HepG2 (cell line): ENCODE measurements at regions not wholly inside any gene's neighbourhood (a gene's known extent, or its start where the extent isn't known, plus 50 kb on each side); places are given as distances from the start of the nearest gene placed in this dataset.

Source experiments
- ATAC-seq: fragments of 200-7000 bp; cut with Tn5 transposase; 3 replicates; pipeline ENCODE4 v1.9.1; 2020; ENCODE audit warnings: mild to moderate bottlenecking, moderate library complexity
- BruUV-seq: library from RNA; stranded (reverse); fragments of 400-500 nt; replicated peaks from 2 replicates; lab custom pipeline; 2021; lab: Mats Ljungman, UMichigan
- CTCF ChIA-PET: fragments of 300-600 bp; formaldehyde crosslinking; extraction: SDS; loops from one replicate; lab custom pipeline; 2021; ENCODE audit warnings: low total read pairs, inconsistent platforms, low intra/inter-chr PET ratio; lab: Yijun Ruan, JAX
- POLR2A ChIA-PET: fragments of 350-600 bp; sonication (Branson Sonifier 250); formaldehyde crosslinking; loops from one replicate; lab custom pipeline; 2020; ENCODE audit warnings: antibody characterized with exemption, inconsistent platforms; lab: Yijun Ruan, JAX
- DNase-seq: peaks from one replicate; pipeline ENCODE4 v3.0.0-alpha.2; 2015; ENCODE audit warnings: low spot score
- FAIRE-seq: peaks from 3 replicates; lab custom pipeline; 2011; peaks lifted over from hg19 to GRCh38; lab: Jason Lieb, UNC
- H2AFZ ChIP-seq: one replicate; pipeline ENCODE4 v1.6.1; 2011; ENCODE audit warnings: low read length, inconsistent platforms
- H3K27ac ChIP-seq: fragments of 300-600 bp; 3 replicates; pipeline ENCODE4 v1.8.0; 2011; ENCODE audit warnings: mixed run types, mild to moderate bottlenecking, mixed read lengths, low read length, inconsistent platforms; ENCODE audit not compliant: insufficient read depth; ENCODE audit errors: extremely low read length
- H3K27me3 ChIP-seq, 2 experiments: fragments of 200-600 bp in 1 of 2; 2 replicates in 1 of 2; 3 replicates in 1 of 2; pipeline versions ENCODE4 v1.6.0 to v1.8.0; 2011; ENCODE audit warnings: low read length in 2 of 2, mild to moderate bottlenecking in 2 of 2, moderate library complexity in 2 of 2, inconsistent platforms in 1 of 2; ENCODE audit not compliant: insufficient read depth in 2 of 2, control insufficient read depth in 1 of 2
- H3K36me3 ChIP-seq, 2 experiments: fragments of 200-600 bp in 1 of 2; replicated peaks in 1 of 2; 2 replicates in 1 of 2; 3 replicates in 1 of 2; pipeline versions ENCODE4 v1.5.1 to v1.8.0; 2011; ENCODE audit warnings: low read length in 2 of 2, inconsistent platforms in 1 of 2; ENCODE audit not compliant: insufficient read depth in 2 of 2, control insufficient read depth in 1 of 2
- H3K4me1 ChIP-seq: 2 replicates; pipeline ENCODE4 v1.5.1; 2012; ENCODE audit warnings: low read length, inconsistent platforms; ENCODE audit not compliant: insufficient read depth
- H3K4me2 ChIP-seq: 2 replicates; pipeline ENCODE4 v1.6.0; 2011; ENCODE audit warnings: low read depth, low read length, inconsistent platforms
- H3K4me3 ChIP-seq, 3 experiments: fragments of 200-600 bp in 1 of 3; sonication (generic), shearing (Covaris generic) in 1 of 3; replicated peaks in 1 of 3; 2 replicates each; pipeline ENCODE4 v1.5.1; 2011 to 2016; ENCODE audit warnings: low read length in 3 of 3, inconsistent platforms in 2 of 3, low read depth in 2 of 3, mild to moderate bottlenecking in 2 of 3, control low read depth in 1 of 3, mixed read lengths in 1 of 3; ENCODE audit not compliant: insufficient read depth in 1 of 3
- H3K79me2 ChIP-seq: one replicate; pipeline ENCODE4 v1.6.1; 2011; ENCODE audit warnings: low read length, inconsistent platforms; ENCODE audit not compliant: insufficient read depth
- H3K9ac ChIP-seq: 2 replicates; pipeline ENCODE4 v1.6.0; 2011; ENCODE audit warnings: mild to moderate bottlenecking, low read depth, low read length, inconsistent platforms; ENCODE audit not compliant: insufficient read depth
- H3K9me3 ChIP-seq: 2 replicates; pipeline ENCODE4 v1.5.1; 2012; ENCODE audit warnings: mild to moderate bottlenecking, low read length
- H4K20me1 ChIP-seq: 2 replicates; pipeline ENCODE4 v1.6.0; 2011; ENCODE audit warnings: inconsistent platforms, mild to moderate bottlenecking, low read length, moderate library complexity; ENCODE audit not compliant: insufficient read depth
- ARID3A ChIP-seq: IDR thresholded peaks from 2 replicates; pipeline ENCODE4 v1.6.1; 2012; ENCODE audit warnings: low read depth, low read length, improper control_type of control experiment
- CERS6 ChIP-seq: sonication (generic); formaldehyde crosslinking; IDR thresholded peaks from 2 replicates; pipeline ENCODE4 v1.5.0; 2020; ENCODE audit warnings: missing genetic modification reagents
- DDIT3 ChIP-seq: sonication (generic); formaldehyde crosslinking; IDR thresholded peaks from 2 replicates; pipeline ENCODE4 v1.4.0; 2020; ENCODE audit warnings: mild to moderate bottlenecking, missing genetic modification reagents
- EHMT2 ChIP-seq: fragments of 200-600 bp; sonication (generic); IDR thresholded peaks from 2 replicates; pipeline ENCODE4 v1.7.0; 2017; ENCODE audit warnings: antibody characterized with exemption, low read depth, low read length, borderline replicate concordance
- JARID2 ChIP-seq: sonication (generic); formaldehyde crosslinking; IDR thresholded peaks from 2 replicates; pipeline ENCODE4 v1.8.1; 2023; ENCODE audit warnings: missing genetic modification reagents, inconsistent platforms; ENCODE audit not compliant: insufficient replicate concordance
- MZF1 ChIP-seq: sonication (generic); formaldehyde crosslinking; IDR thresholded peaks from 2 replicates; pipeline ENCODE4 v1.8.1; 2023; ENCODE audit warnings: mild to moderate bottlenecking, missing genetic modification reagents, borderline replicate concordance
- SAFB2 ChIP-seq: sonication (generic); formaldehyde crosslinking; IDR thresholded peaks from 2 replicates; pipeline ENCODE4 v1.5.1; 2020; ENCODE audit warnings: missing genetic modification reagents, low read depth, mild to moderate bottlenecking, borderline replicate concordance
- SRSF4 ChIP-seq: fragments of 200-400 bp; formaldehyde crosslinking; IDR thresholded peaks from one replicate; pipeline ENCODE4 v1.6.1; 2018; ENCODE audit warnings: mild to moderate bottlenecking, low read depth, low read length, moderate library complexity; ENCODE audit not compliant: poor library complexity, severe bottlenecking
- ZNF20 ChIP-seq: sonication (generic); formaldehyde crosslinking; IDR thresholded peaks from 2 replicates; pipeline ENCODE4 v1.4.0; 2020; ENCODE audit warnings: mild to moderate bottlenecking, moderate library complexity, missing genetic modification reagents
- ZNF205 ChIP-seq: IDR thresholded peaks from 2 replicates; pipeline ENCODE4 v1.6.1; 2018; ENCODE audit warnings: missing biosample characterization, missing genetic modification reagents
- ZNF251 ChIP-seq: sonication (generic); formaldehyde crosslinking; IDR thresholded peaks from 2 replicates; pipeline ENCODE4 v1.9.0; 2021; ENCODE audit warnings: mild to moderate bottlenecking, missing genetic modification reagents
- ZNF549 ChIP-seq: sonication (generic); formaldehyde crosslinking; IDR thresholded peaks from 2 replicates; pipeline ENCODE4 v1.5.0; 2020; ENCODE audit warnings: missing genetic modification reagents
- ZNF564 ChIP-seq: sonication (generic); formaldehyde crosslinking; IDR thresholded peaks from 2 replicates; pipeline ENCODE4 v1.8.1; 2023; ENCODE audit warnings: mild to moderate bottlenecking, missing genetic modification reagents
- ZNF619 ChIP-seq: sonication (generic); formaldehyde crosslinking; IDR thresholded peaks from 2 replicates; pipeline ENCODE4 v1.4.0; 2020; ENCODE audit warnings: mild to moderate bottlenecking, missing genetic modification reagents
- ZNF740 ChIP-seq: sonication (generic); formaldehyde crosslinking; IDR thresholded peaks from 2 replicates; pipeline ENCODE4 v1.4.0; 2020; ENCODE audit warnings: missing genetic modification reagents
- ZZZ3 ChIP-seq: sonication (generic); formaldehyde crosslinking; IDR thresholded peaks from 2 replicates; pipeline ENCODE4 v1.4.0; 2020; ENCODE audit warnings: missing genetic modification reagents, mild to moderate bottlenecking, borderline replicate concordance
- WGBS: methylation state at CpG from one replicate; pipeline ENCODE4 v1.1.6; 2017; ENCODE audit warnings: low lambda C conversion rate; 5-methylcytosine and 5-hydroxymethylcytosine counted together
- in situ Hi-C: cut with HindIII; loops from 2 replicates; pipeline ENCODE4 v1.10.0; 2017; ENCODE audit warnings: low pct_unique_long_range_greater_than_20kb; ENCODE audit not compliant: extremely low pct_ligation_motif_present
- intact Hi-C: fragments of 100-400 bp; cut with micrococcal nuclease; formaldehyde crosslinking; loops from one replicate; pipeline ENCODE4 v1.10.0; 2022; ENCODE audit not compliant: unreplicated experiment
- TF ChIP-seq, protein P1 (sequence below): sonication (generic); formaldehyde crosslinking; IDR thresholded peaks from 2 replicates; pipeline ENCODE4 v1.8.1; 2023; ENCODE audit warnings: mild to moderate bottlenecking, moderate library complexity, missing genetic modification reagents
- TF ChIP-seq, protein P2 (sequence below): sonication (generic); formaldehyde crosslinking; IDR thresholded peaks from 2 replicates; pipeline ENCODE4 v1.4.0; 2020; ENCODE audit warnings: low read depth, mild to moderate bottlenecking, missing genetic modification reagents
- TF ChIP-seq, protein P3 (sequence below): sonication (generic); formaldehyde crosslinking; IDR thresholded peaks from 2 replicates; pipeline ENCODE4 v1.4.0; 2020; ENCODE audit warnings: low read depth, mild to moderate bottlenecking, missing genetic modification reagents

- Histone ChIP-seq H3K9me3 (no peaks in the 10 kb centered on the region), H3K4me2 (no peak overlapping the region), H3K79me2 (no peaks in the 10 kb centered on the region), H3K27me3 (peaks cover 2 to 31% of the 10 kb centered on the region in 2 experiments; a peak in 4 of 5 replicates), H3K4me1 (no peaks in the 10 kb centered on the region), H3K4me3 (no peak overlapping the region), H3K36me3 (no peaks in the 10 kb centered on the region), H4K20me1 (no peaks in the 10 kb centered on the region), H3K9ac (no peak overlapping the region), H2AFZ (no peak overlapping the region), H3K27ac (no peak overlapping the region)
- in situ Hi-C loops, result no loop called here
- intact Hi-C loops, result no loop called here
- POLR2A ChIA-PET, result no interaction called here
- CTCF ChIA-PET, result no interaction called here
- no peak for ATAC-seq
- DNase-seq, result no peak
- 47% methylated on average over 11 of the region's 11 CpGs for WGBS
- BruUV-seq, result no TSS peak
- no peak for FAIRE-seq
- TF ChIP-seq DDIT3 (CRISPR knock-in tag) (no peak), ZNF20 (no peak), ZNF251 (CRISPR knock-in tag) (no peak), ARID3A (no peak), ZNF205 (CRISPR knock-in tag) (no peak), ZNF619 (CRISPR knock-in tag) (no peak), ZZZ3 (CRISPR knock-in tag) (no peak), MZF1 (CRISPR knock-in tag) (no peak), ZNF740 (CRISPR knock-in tag) (no peak), EHMT2 (no peak), JARID2 (CRISPR knock-in tag) (no peak), ZNF564 (CRISPR knock-in tag) (no peak), SAFB2 (CRISPR knock-in tag) (no peak), CERS6 (no peak), ZNF549 (CRISPR knock-in tag) (no peak), SRSF4 (no peak)
- TF ChIP-seq, protein P1, sequence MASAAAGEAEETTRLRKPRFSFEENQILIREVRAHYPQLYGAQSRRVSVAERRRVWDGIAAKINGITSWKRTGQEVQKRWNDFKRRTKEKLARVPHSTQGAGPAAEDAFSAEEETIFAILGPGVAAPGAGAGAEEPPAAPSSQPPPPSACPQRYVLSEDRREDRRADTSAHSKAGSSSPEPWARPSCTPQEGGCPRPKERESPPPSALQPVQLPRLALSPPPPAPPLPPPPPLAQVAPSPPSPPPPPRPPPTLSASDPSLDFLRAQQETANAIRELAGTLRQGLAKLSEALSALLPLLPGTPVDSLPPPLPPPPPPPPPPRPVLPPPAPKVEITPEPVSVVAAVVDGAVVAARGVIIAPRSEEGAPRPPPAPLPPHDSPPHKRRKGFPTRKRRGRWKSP (CRISPR knock-in tag), result no peak
- TF ChIP-seq, protein P2, sequence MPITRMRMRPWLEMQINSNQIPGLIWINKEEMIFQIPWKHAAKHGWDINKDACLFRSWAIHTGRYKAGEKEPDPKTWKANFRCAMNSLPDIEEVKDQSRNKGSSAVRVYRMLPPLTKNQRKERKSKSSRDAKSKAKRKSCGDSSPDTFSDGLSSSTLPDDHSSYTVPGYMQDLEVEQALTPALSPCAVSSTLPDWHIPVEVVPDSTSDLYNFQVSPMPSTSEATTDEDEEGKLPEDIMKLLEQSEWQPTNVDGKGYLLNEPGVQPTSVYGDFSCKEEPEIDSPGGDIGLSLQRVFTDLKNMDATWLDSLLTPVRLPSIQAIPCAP, result no peak
- TF ChIP-seq, protein P3, sequence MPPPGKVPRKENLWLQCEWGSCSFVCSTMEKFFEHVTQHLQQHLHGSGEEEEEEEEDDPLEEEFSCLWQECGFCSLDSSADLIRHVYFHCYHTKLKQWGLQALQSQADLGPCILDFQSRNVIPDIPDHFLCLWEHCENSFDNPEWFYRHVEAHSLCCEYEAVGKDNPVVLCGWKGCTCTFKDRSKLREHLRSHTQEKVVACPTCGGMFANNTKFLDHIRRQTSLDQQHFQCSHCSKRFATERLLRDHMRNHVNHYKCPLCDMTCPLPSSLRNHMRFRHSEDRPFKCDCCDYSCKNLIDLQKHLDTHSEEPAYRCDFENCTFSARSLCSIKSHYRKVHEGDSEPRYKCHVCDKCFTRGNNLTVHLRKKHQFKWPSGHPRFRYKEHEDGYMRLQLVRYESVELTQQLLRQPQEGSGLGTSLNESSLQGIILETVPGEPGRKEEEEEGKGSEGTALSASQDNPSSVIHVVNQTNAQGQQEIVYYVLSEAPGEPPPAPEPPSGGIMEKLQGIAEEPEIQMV (CRISPR knock-in tag), result no peak
Measured at GRCh38 chr7:26543951-26544350, 252.3 kb downstream of the SNX10 start.
